ENCODE measurements at regions not wholly inside any gene's neighbourhood (a gene's known extent, or its start where the extent isn't known, plus 50 kb on each side); places are given as distances from the start of the nearest gene placed in this dataset.
"Not testable (repeated sequence)": the region's sequence is repeated elsewhere in the genome, so short reads cannot be mapped to it uniquely, and the experiment has no call there.

DNA sequence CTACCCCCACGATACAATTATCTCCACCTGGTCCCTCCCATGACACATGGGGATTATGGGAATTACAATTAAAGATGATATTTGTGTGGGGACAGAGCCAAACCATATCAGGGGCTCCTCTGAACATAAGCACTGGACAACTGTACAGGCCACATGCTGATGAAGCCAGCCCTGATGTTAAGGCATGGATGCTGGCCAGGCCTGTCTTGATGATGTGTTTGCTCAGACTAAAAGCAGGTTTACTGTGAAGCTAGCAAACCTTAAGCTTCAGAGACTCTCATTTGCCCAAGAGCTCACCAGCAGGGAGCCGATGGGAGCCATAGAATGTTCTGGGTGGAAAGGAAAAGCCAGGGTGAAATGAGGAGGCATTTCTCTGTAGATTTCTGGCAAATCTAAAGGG lies 135.3 kb upstream of the KCNK1 start:
- no peak for DNase-seq

DNA sequence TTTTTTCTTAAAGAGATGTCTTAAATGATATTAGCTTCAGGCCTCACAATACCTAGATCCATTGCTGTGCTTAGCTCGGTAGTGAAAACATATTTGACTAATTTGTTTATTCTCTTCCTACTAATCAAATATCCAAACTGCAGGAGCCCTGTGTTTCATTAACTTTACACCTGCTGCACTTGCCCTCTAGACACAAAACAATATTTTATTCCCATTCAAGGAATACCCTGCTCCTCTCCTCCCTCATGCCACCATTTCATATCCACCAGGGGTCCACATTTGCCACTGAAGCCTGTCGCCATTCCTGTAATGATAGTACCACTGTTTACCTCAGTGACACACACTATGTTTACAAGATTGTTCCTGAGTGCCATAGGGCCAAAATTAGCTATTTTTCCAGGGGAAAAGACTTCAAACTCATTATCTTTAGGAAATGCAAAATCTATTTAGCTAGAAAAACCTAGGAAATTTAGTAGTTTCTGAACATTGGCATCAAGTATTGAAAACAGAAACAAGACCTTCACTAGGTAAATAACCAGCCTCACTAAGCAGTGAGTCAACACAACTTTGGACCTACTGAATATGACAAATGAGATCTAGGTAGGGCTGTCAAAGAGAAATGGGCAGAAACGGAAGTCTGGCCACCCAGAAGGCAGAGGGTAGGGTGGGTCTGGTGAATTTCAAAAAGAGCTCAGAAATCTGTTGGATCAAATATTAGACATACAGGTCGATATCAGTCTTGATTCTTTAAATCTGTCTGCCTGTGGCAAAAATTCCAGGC lies 134.6 kb upstream of the KCNK1 start:
- no peak for DNase-seq

DNA sequence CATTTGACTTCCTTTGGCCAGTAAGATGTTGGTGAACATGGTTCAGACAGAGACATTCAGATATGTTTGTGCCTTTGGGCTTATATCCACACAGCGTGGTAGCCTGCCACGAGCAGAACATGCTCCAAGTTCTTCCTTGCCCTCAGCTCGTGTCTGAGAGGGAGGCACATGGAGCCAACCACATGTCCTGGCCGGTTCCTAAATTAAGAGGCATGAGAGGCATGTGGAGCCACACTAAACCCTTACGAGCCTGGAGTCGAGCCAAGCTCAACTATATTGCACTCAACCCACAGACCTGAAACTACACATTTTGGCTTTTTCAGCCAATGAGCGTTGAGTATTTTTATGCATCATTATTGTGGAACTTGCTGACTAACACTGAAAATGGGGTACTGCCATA lies 133.7 kb upstream of the KCNK1 start:
- peak; percentile 89 for DNase-seq

DNA sequence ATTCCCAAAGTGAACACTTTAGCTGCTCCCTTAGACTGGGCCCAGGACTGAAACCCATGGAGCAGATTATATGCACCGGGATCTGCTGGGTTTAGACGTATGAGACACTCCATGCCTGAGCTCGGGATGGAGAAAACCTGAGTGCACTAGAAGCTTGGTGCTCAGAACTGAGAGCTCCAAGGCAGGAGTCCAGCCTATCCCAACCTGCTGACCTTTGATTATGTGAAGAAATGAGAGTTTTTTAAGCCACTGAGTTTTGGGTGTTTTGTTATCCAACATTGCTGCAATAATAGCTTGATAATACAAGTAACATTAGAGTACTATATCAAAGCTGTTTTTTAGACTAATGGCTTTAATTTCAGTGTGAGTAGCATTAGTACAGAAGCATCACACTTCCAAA lies 131.5 kb upstream of the KCNK1 start:
- DNase-seq: no peak

DNA sequence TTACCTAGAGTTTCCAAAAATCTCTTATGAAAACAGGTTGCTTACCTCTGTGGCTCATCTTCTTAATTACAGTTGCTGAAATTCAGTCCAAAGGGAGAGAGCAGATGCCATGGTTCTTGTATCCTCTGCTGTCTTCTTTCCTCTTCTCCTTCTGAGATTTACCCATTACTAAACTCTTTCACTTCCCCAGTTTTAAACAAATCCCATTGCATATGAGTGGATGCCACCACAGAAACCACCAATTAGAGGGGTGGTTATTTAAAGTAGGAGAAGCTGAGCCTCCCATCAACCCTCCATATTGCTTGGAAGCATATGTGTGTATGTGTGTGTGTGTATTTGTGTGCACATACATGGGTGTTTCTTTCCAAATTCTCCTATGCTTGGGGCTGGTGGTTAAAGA lies 128.5 kb upstream of the KCNK1 start:
- peak; percentile 35 for DNase-seq

DNA sequence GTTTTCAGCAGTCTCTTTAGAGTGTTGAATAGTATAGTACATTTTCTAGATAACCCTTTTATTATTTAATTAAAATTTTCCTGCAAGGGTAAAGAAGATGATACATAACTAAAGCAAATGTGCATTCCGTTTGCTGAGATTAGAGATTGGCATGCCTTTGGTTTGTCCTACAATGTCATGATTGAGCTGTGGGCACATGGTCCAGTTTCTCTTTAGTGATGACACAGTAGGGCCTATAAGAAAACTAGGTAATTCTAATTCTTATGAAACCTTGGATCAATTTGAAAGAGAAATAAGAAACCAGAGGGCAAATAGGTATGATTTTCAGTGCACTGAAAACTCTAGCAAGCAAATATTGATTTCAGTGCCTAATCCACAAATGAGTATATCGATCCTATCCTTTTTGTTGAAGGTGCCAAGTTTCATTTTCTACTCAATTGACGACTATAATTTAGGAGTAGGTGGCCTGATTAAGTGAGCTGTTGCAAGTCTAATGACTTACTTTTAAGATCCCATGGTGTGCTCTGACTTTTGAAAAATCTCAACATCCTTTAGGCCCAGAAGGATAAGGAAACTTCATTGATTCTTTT lies 128.0 kb upstream of the KCNK1 start:
- no peak for DNase-seq

DNA sequence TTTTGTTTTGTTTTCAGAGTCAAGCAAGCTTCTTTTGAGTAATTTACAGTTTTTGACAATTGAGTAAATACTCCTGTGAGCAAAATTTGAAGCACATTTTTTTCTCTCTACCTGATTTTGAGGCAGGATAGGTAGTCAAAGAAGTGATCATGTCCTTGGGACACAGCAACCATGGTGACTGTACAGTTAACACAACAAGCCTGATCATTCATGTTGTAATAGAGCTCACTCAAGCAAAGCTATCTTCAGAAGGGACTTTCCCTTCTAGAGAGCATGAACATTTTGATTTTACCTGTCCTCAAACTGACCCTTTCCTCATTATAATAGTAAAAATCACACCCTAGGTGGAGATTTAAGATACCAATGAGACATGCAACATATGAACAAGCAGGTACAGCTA lies 126.5 kb upstream of the KCNK1 start:
- no peak for DNase-seq

DNA sequence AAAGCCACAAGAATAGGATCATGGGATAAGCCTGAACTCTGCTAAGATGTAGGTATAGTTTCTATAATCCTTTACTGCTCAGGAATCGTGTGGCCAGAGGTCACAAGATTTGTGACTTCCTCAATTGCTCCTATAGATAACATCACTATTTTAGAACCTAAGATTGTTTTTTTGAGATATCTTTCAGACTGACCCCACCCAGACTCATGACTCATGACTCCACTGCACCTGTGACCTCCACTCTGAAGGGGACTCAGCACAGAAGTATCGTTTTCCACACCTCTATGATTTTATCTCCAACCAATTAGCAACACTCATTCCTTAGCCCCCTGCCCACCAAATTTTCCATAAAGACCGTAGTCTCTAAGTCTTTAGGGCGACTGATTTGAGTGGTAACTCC lies 124.5 kb upstream of the KCNK1 start:
- peak; percentile 16 for DNase-seq

DNA sequence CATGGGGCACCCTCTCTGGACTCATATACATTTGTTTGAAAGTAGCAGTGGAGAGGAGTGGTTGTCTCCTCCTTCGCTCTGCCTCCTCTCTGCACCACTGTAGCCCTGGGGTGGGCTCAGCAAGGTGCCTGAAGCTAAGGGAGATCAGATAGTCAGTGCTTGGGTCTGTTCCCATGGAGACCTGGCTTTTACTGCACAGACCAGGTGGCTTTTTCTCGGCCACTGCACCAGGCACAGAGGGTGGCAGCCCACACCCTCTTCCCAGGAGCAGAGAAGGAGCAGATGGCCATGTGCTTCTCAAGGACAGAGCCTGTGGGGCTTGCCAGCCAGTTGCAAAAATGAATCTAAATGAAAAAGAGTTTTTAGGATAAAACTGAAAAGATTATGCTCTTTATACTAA lies 123.4 kb upstream of the KCNK1 start:
- DNase-seq: peak; percentile 46

DNA sequence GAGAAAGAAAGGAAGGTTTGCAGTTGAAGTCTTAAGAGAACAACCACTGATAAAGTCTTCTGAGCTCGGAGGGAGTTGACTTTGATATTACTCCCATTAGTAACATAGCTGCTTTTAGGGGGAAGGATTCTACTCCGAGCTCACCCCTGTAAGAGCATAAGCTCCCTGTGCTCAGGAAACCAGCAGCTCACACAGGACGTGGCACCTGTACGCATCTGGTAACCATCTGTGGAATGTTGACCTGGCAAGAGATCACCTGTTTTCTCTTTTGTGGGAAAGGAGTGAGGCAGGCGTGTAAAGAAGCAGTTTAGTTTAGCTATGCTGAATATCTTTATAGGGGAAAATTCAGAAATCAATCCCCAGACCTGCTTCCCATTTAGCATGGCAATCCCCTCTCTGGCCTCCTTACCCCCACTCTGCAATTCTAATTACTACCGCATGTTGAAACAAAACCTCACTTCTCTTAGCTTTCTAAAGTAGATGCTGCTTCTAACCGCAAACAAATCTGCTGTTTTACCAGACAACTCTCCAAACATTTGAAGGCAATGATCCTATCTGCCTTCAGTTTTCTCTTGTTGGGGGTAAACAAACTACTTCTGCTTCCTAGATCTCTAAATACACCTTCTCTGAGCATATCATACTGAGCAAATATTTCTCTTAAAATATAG lies 121.8 kb upstream of the KCNK1 start:
- DNase-seq: peak; percentile 40

DNA sequence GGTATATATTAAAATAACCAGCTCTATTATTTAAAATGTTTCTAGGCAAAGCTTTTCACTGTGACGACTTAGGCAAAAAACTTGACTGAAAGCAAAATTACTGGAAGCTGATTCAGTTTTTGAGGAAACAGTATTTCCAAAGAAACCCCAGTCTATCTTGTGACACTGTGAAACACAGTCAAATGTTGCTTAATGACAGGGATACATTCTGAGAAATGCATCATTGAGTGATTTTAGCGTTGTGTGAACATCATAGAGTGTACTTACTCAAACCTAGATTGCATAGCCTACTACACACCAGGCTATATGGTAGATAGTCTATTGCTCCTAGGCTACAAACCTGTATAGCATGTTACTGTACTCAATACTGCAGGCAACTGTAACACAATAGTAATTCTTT lies 116.9 kb upstream of the KCNK1 start:
- DNase-seq: no peak

DNA sequence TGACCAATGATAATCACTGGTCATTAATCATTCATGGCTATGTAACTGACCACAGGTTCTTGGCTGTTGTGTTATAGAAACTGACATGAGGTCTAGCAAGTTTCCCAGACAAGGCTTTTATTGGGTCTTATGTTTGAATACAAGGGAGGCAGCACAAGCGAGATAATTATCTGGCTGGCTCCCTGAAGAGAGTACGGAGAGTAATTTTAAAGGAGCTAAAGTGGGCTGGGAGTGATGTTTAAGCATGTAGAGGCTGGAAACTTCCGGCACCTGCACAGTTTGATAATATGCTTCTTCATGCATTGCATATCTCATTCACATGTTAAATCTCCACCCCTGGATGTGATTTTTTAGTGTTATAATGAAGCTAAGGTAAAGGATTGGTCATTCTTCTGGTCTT lies 116.2 kb upstream of the KCNK1 start:
- no peak for DNase-seq

DNA sequence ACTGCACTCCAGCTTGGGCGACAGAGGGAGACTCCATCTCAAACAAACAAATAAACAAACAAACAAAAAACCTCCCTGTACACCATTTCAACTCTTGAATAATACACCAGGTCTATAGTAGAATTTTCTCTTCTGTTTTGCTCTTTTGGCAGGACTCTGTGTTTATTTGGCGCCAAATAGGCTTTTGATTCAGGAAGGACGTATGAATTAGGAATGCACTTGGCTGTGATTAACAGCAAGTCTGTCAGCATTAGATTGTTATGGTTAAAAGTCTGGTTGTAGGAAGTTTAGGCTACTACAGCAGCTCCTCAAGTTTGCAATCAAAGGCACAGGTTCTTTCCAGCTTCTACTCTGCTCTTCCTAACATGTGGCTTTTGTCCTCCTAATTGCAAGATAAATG lies 113.8 kb upstream of the KCNK1 start:
- no peak for DNase-seq

DNA sequence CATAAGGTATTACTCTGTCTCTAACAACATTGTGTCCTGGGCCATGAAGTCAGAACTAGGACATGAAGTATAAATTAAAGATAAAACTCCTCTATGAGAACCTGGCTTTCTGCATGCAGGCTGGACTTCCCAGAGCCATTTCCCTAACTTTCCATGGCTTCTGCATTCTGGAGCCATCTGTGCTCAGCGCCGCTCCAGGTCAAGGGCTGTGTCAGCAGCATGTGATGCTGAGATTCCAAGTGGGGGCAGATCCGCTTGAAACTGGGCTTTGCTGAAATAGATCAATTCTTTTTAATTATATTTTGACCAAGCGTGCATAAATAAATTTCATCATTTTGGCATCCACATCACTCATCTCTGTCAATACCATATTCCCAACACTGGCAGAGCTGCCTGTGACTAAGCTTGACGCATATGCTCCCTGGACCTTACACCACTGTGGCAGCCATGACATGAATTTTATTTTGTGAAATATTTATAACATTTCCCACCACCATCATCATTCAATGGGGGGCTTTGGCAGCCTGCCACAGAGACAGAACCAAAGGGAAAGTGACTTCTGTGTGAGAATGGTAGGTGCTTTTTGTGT lies 110.4 kb upstream of the KCNK1 start:
- no peak for DNase-seq

DNA sequence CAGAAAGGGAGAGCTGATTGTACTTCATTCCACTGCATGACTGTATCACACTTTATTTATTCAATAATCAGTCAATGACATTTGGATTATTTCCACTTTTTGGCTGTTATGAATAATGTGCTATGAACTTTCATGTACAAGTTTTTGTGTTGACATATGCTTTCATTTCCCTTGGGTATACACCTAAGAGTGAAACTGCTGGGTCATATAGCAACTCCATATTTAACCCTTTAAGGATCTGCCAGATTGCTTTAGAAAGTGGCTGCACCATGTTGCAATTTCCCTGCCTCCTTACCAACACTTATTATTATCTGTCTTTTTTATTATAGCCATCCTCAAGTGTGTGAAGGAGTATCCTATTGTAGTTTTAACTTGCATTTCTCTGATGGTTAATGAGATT lies 108.8 kb upstream of the KCNK1 start:
- DNase-seq: no peak

DNA sequence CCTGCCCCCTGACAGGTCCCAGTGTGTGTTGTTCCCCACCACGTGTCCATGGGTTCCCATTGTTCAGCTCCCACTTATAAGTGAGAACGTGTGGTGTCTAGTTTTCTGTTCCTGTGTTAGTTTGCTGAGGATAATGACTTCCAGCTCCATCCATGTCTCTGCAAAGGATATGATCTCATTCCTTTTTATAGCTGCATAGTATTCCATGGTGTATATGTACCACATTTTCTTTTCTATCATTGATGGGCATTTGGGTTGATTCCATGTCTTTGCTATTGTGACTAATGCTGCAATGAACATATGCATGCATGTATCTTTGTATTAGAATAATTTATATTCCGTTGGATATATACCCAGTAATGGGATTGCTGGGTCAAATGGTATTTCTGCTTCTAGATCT lies 108.0 kb upstream of the KCNK1 start:
- DNase-seq: not testable (repeated sequence)

DNA sequence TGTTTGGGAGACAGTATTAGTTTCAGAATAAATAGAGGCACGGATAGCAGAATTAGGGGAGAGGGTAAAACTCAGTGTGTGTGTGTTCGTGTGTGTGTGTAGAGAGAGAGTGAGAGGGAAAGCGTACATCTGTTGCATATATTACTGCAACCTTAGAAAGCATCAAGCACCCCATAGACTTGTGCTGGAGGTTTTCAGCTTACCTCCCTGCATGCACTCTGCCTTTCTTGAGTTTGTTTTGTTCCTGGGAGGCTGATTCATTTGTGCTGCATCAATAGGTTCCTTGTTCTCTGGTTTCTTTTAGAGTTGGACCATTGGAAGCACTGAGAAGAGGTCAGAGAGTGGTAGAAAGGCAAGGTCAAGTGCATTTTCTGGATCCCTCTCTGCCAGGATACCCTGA lies 104.4 kb upstream of the KCNK1 start:
- DNase-seq: no peak

DNA sequence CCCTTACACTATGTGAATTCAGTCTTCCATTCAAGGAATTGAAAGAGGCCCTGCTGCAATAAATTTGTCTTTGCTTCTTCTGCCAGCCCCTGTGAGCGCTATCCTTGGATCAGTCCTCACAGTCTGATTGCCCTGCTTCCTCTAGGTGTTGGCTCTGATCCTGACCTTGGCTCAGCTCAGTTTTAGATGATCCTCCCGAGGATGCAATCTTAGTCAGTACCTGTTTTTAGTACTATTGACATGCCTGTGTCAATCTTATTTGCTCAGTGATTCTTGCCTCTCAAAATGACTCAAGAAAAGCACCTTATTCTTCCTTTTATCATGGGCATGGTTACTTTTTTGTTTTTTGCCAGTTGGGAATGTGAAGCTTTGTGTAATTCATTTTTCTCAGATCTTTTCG lies 101.4 kb upstream of the KCNK1 start:
- no peak for DNase-seq

DNA sequence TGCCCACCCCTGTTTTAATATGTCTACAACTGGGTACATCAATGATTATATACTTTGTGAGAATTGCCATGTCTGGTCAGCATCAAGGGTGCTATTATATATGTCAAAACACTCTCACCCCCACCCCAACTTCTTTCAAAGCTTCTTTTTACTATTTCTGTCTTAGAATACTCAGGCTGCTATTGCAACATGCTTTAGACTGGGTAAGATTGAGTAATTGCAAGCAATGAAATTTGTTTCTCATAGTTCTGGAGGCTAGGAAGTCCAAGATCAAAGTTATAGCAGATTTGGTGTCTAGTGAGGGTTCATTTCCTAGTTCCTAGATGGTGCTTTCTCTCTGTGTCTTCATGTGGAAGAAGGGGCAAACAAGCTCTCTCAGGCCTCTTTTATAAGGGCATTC lies 100.5 kb upstream of the KCNK1 start:
- DNase-seq: no peak

DNA sequence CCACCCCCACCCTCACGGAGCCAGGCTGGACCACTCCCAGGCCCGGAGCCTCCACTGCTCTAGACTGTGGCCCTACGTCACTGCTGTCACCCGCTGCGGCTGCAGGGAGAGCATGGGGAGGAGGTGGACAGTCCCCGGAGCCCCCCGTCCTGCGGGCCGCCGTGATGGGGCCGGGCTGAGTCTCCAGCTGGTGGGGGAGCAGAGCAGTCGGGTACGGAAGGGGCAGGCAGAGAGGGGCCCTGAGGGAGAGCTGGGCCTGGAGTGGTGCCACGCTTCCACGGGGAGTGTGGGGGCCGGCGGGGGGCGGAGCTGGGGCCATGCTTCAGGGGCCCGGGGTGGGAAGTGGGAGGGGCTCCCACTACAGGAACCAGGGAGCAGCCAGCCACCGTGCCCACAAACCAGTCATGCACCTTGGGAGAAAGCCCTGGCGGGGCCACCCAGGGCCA lies 98.9 kb upstream of the KCNK1 start:
- no peak for DNase-seq

DNA sequence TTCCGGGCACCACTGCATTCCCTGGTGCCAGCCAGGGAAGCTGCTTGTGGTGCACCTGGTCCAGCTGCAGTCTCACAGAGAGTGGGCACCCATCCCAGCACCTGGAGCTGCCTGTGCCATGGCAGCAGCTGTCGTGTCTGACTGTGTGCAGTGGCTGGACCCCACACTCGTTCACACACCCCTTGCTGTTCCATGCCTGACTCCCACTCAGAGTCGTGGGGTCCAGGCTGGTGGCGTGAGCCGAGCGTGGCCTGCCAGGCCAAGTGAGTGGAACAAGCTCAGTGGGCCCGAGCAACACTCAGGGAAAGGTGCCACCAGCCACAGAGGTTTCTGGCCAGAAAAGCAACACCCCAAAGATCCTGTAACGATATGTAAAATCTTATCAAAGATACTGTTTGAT lies 97.2 kb upstream of the KCNK1 start:
- no peak for DNase-seq

DNA sequence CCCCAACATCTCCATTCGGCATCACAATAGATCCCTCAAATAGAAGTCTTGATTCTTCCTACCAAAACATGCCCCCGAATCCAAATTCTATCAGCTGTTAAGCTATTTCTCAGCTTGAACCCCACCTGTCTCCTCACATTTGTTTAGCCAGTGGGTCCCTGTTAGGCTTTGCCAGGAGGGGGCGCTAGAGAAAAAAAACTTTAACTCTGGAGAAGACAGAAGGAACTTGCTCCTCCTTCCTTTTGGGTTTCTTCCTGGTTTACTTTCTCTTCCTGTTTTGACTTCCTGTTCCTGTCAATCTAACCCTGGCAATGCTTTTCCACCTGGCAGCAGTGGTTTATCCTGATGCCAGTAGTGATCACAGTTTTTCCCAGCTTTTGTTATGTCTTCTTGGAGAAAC lies 95.6 kb upstream of the KCNK1 start:
- peak; percentile 72 for DNase-seq

DNA sequence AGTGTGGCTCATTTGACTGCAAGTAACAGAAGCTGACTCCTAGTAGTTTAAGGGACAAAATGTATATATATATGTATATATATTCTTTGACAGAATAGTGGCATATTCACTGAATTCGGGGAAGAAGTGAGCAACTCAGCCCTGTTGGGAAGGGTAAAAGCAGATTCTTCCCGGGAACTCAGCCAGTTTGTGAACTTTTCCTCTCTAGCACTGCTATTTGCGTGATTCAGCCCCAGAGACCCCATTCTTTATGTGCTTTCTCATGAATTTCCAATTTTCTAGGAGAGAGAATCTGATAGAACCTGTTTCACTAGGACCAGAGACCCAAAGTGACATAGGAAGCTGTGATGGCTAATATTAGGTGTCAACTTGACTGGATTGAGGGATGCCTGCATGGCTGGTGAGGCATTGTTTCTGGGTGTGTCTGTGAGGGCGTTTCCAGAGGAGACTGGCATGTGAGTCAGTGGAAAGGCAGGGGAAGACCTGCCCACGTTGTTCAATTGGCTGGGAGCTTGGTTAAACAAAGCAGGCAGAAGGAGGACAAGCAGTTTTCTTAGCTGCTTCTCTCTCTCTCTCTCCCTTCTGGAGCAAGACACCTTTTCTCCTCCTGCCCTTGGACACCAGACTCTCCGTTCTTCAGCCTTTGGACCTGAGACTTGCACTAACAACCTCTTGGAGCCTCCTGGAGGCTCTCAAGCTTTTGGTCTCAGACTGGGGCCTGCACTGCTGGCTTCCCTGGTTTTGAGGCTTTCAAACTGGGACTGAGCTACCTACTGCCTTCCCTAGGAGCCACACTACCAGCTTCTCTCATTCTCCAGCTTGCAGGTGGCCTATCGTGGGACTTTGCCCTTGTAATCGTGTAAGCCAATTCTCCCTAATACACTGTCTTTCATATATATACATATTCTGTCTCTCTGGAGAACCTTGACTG lies 93.4 kb upstream of the KCNK1 start:
- DNase-seq: no peak
